Ectodermal cell (in vitro differentiated cells): ENCODE measurements at regions not wholly inside any gene's neighbourhood (a gene's known extent, or its start where the extent isn't known, plus 50 kb on each side); places are given as distances from the start of the nearest gene placed in this dataset.

Source experiments
- H3K27ac ChIP-seq: 2 replicates; pipeline ENCODE4 v1.7.0; 2013; ENCODE audit warnings: mild to moderate bottlenecking, low read depth, low read length; ENCODE audit not compliant: insufficient read depth, poor library complexity, severe bottlenecking
- H3K27me3 ChIP-seq: 2 replicates; pipeline ENCODE4 v1.7.0; 2013; ENCODE audit warnings: mild to moderate bottlenecking, low read length; ENCODE audit not compliant: insufficient read depth, control insufficient read depth, poor library complexity, severe bottlenecking
- H3K36me3 ChIP-seq: one replicate; pipeline ENCODE4 v1.7.0; 2013; ENCODE audit warnings: low read length; ENCODE audit not compliant: control insufficient read depth, insufficient read depth
- H3K4me1 ChIP-seq: one replicate; pipeline ENCODE4 v1.7.0; 2013; ENCODE audit warnings: low read length; ENCODE audit not compliant: control insufficient read depth, insufficient read depth
- H3K4me3 ChIP-seq: 2 replicates; pipeline ENCODE4 v1.7.0; 2013; ENCODE audit warnings: low read depth, low read length, control low read depth; ENCODE audit not compliant: insufficient read depth
- H3K9me3 ChIP-seq: 2 replicates; pipeline ENCODE4 v1.7.0; 2013; ENCODE audit warnings: mild to moderate bottlenecking, low read length, moderate library complexity; ENCODE audit not compliant: control insufficient read depth
- WGBS, 2 experiments: methylation state at CpG; one replicate each; pipeline ENCODE4 v1.1.7; 2013; ENCODE audit warnings: missing lambda C conversion rate in 2 of 2; 5-methylcytosine and 5-hydroxymethylcytosine counted together

DNA sequence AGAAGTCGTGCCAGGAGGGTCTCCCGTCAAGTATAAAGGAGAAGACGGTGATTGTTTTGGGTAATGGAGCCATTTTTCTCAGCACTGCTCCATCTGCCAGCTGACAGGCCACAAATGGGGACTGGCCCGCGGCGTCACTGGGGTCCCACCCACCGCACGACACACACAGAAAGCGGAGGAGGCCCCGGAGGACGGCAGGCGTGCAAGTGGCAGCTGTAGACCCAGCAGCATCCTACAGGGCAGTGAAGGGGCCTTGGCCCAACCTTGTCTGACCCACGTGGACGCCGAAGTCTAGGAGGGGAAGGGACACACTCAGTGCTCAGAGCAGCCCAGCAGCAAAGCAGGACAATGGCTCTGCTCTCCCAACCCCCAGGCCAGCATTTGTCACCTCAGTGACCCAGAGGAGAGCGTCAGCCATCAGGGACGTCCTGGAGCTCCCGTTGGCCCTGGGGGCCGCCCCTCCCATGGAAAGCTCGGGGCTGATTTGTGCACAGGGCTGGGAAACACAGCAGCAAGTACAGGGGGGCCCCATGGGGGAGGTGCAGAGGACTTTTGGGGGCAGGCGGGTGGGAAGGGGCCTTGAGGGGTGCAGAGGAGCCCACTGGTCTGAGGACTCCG, 644.4 kb downstream of the BRD1 start:
- Histone ChIP-seq H3K9me3 (no peaks in the 10 kb centered on the region), H3K4me1 (peaks cover 5% of the 10 kb centered on the region)

DNA sequence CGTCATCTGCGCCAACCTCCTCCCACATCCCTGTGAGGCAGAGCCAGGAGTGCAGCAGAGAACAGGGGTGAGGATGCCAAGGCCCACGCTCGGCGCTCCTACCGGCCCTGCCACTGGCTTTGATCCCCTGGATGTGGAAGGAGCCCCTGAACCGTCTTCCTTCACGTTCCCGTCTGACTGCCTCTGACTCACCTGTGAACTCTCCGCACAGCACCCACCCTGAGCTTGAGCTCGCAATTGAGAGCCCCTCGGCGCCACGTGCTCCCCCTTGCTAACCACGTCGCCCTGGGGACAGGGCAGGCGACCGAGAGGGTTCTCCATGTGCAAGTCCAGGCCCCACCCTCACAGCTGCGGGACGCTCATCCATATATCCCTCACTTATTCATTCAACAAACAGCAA, 645.3 kb downstream of the BRD1 start:
- no peaks in the 10 kb centered on the region for H3K27me3 ChIP-seq
- WGBS, 2 experiments: 93% methylated on average over 20 of the region's 20 CpGs
- no peaks in the 10 kb centered on the region for H3K9me3 ChIP-seq
- peaks cover 5% of the 10 kb centered on the region for H3K4me1 ChIP-seq
- no peaks in the 10 kb centered on the region for H3K36me3 ChIP-seq
- no peak overlapping the region for H3K27ac ChIP-seq
- H3K4me3 ChIP-seq: no peak overlapping the region

More for the DNA sequence above, 644.4 kb downstream of the BRD1 start:
- Histone ChIP-seq H3K36me3 (no peaks in the 10 kb centered on the region), H3K27ac (no peak overlapping the region), H3K4me3 (no peak overlapping the region), H3K27me3 (no peaks in the 10 kb centered on the region)
- WGBS, 2 experiments: 86 to 88% methylated on average over 22 of the region's 22 CpGs

GRCh38 chr22:49181942-49182341, 645.7 kb downstream of the BRD1 start:
- no peak overlapping the region for H3K4me3 ChIP-seq
- WGBS, 2 experiments: 93 to 94% methylated on average over 15 of the region's 15 CpGs
- peaks cover 5% of the 10 kb centered on the region for H3K4me1 ChIP-seq

DNA sequence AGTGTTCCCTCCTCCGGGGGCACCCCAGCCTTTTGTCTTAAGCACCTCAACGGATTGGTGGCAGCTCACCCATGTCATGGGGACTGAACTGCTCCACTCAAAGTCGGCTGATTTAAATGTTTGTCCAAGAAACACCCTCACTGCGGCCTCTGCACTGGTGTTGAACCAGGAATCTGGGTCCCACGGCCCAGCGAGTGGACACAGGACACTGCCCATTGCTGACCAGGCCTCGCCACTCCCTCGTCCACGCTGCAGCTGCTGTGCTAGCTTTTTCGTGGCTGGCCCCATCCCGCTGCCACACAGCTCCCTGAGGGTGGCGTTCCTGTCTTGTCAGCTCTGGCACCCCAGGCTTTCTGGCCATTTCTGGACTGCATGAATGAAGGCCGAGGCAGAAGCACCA, 646.2 kb downstream of the BRD1 start:
- Histone ChIP-seq H3K36me3 (no peaks in the 10 kb centered on the region), H3K4me1 (peaks cover 5% of the 10 kb centered on the region), H3K27me3 (no peaks in the 10 kb centered on the region), H3K9me3 (no peaks in the 10 kb centered on the region), H3K27ac (no peak overlapping the region), H3K4me3 (no peak overlapping the region)
- 93% methylated on average over 13 of the region's 13 CpGs for WGBS, 2 experiments

More at GRCh38 chr22:49181942-49182341, 645.7 kb downstream of the BRD1 start:
- Histone ChIP-seq H3K9me3 (no peaks in the 10 kb centered on the region), H3K36me3 (no peaks in the 10 kb centered on the region), H3K27ac (no peak overlapping the region), H3K27me3 (no peaks in the 10 kb centered on the region)

DNA sequence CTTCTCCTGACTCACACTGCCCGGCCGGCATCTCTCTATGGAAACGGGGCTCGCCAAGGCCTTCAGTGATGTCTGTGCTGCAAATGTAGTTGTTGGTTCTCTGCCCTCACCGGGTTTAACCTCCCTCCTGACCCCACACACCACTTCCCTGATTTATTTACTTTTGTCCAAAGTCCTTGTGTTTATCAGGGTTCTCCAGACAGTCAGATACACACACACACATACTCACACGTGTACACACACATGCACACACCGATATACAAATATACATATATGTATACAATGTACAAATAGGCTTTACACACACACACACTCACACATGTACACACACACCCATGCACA, 647.0 kb downstream of the BRD1 start:
- Histone ChIP-seq H3K36me3 (no peaks in the 10 kb centered on the region), H3K27me3 (no peaks in the 10 kb centered on the region), H3K9me3 (no peaks in the 10 kb centered on the region), H3K4me3 (no peak overlapping the region), H3K4me1 (peaks cover 5% of the 10 kb centered on the region), H3K27ac (no peak overlapping the region)
- WGBS, 2 experiments: 92% methylated on average over 6 to 7 of the region's 7 CpGs

DNA sequence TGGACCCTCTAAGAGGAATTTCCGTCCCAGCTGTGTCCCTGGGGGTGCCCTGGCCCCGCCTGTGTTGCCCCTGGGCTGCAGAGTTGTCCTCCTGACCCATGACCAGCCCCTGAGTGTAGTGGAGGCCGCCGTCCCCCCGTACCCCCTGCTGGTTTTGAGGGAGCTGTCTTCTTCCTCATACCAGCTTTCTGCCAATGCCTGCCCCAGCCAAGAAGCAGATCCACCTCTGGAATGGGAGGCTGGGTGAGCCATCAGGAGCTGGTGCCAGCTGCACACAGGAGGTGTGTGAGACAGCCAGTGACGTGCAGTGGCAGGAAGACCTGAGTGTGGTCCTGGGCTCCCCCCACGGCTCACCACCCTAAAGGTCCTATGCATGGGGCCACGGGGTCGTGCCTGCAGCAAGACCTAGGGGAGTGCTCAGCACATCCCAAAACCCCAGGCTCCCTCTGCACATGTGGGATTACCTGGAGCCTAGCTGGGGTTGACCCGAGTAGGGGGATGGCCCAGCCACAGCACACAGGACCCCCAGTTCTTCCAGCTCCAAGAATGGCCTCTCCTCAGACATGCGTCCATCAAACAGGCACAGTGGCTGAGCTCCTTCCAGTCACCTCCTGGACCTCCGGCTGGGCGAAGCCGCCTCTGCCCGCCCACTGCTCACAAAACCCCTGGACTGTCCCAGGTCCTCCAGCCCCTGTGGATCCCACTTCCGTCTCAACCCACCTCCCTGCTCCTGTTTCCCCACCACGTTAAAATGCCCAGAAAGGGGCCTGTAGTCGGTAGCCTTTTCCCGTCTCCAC, 647.6 kb downstream of the BRD1 start:
- WGBS, 2 experiments: 92 to 93% methylated on average over 19 of the region's 19 CpGs
- Histone ChIP-seq H3K4me1 (peaks cover 5% of the 10 kb centered on the region), H3K36me3 (no peaks in the 10 kb centered on the region)

DNA sequence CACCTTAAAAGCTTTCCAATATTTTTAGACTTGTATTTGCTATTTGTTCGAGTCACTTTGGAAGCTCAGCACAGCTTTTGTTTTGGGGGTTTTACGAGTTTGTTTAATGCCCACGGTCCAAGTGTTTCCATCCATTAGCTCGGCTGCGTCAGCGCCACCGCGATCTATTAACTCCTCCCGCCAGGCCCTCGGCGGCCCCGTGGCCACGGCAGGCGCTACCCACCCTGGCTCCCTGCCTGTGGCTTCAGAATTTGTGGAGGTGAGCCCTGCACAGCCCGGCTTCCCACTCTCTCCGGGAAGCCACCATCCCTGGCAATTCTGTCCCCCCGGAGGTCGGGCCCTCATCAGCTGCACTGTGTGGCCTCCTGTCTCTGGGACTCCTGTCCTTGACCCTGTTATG, 648.5 kb downstream of the BRD1 start:
- no peaks in the 10 kb centered on the region for H3K9me3 ChIP-seq
- H3K36me3 ChIP-seq: no peaks in the 10 kb centered on the region
- H3K27ac ChIP-seq: no peak overlapping the region
- no peak overlapping the region for H3K4me3 ChIP-seq
- peaks cover 5% of the 10 kb centered on the region for H3K4me1 ChIP-seq
- WGBS, 2 experiments: 95% methylated on average over 18 of the region's 18 CpGs
- H3K27me3 ChIP-seq: no peaks in the 10 kb centered on the region

More for the DNA sequence above, 647.6 kb downstream of the BRD1 start:
- H3K27ac ChIP-seq: no peak overlapping the region
- no peaks in the 10 kb centered on the region for H3K9me3 ChIP-seq
- H3K27me3 ChIP-seq: no peaks in the 10 kb centered on the region
- H3K4me3 ChIP-seq: no peak overlapping the region

DNA sequence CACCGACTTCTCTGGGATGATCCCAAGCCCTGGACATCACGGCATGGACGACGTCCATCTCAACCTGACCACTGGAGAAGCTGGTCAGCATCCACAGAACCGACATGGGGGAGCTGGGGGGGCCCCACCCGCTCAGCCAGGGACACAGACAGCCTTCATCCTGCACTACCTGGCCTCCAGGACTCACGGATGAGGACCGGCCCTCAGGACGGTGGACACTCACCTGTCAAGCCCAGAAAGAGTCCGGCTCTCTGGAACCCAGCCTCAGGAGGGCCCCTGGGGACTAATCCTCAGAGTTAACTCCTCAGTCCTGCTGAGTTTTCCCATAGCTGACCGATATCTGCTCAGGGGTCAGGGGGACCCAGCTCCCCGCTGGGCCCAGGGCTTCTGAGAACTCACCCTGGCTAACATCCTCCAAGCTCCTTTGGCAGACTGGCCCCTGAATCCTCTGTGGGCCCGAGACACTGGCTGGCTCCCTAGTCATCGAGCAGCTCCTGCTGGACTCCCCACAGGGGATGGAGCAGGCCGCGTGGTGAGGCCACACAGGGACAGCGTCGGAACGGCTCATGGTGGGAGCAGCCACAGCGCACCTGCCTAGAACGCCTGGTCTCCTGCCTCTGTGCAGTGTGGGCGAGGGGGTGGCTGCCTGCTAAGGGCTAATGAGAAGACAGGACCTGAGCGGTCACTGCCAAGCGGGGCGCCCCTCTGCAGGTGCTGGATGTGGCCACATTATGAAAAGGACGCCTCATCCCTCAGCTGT, 649.2 kb downstream of the BRD1 start:
- Histone ChIP-seq H3K4me3 (no peak overlapping the region), H3K9me3 (no peaks in the 10 kb centered on the region), H3K4me1 (peaks cover 5% of the 10 kb centered on the region), H3K27ac (no peak overlapping the region), H3K36me3 (no peaks in the 10 kb centered on the region), H3K27me3 (no peaks in the 10 kb centered on the region)
- 90% methylated on average over 26 of the region's 26 CpGs for WGBS, 2 experiments

- Histone ChIP-seq H3K36me3 (no peaks in the 10 kb centered on the region), H3K9me3 (no peaks in the 10 kb centered on the region), H3K4me1 (peaks cover 5% of the 10 kb centered on the region), H3K4me3 (no peak overlapping the region), H3K27ac (no peak overlapping the region), H3K27me3 (no peaks in the 10 kb centered on the region)
- WGBS, 2 experiments: 84 to 89% methylated on average over 12 of the region's 12 CpGs
Observed at GRCh38 chr22:49177666-49178065, 650.0 kb downstream of the BRD1 start.

DNA sequence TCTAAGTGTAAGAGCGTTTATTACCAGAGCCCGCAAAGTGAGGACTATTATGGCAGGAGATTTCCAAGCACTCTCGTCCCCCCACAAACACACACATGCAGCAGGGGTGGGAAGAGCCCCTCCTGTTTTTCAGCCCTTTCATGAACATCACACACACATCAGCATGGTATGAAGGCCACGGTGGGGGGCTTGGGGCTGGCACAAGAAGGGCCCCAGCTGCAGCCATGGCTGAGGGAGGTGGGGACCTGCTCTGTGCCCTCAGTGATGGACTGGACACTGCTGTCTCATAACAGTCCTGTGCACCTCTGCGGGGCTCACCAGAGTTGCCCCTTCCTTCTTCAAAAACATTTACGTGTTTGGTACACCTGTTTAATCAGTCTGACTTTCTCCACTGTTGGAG, 650.7 kb downstream of the BRD1 start:
- Histone ChIP-seq H3K4me3 (no peak overlapping the region), H3K27me3 (no peaks in the 10 kb centered on the region), H3K9me3 (no peaks in the 10 kb centered on the region), H3K27ac (no peak overlapping the region), H3K4me1 (peaks cover 5% of the 10 kb centered on the region), H3K36me3 (no peaks in the 10 kb centered on the region)
- 84 to 85% methylated on average over 6 of the region's 6 CpGs for whole genome bisulfite sequencing, 2 experiments
